ENCODE measurements at regions not wholly inside any gene's neighbourhood (a gene's known extent, or its start where the extent isn't known, plus 50 kb on each side); places are given as distances from the start of the nearest gene placed in this dataset.

GRCh38 chr13:61010358-61010757 lies 405.3 kb downstream of the PCDH20 start:
- TF ChIP-seq CTCF (IDR thresholded peaks at IDR 0.05) (no peak), POLR2AphosphoS5 (IDR thresholded peaks at IDR 0.05) (no peak), EP300 (IDR thresholded peaks at IDR 0.05) (no peak), POLR2A (IDR thresholded peaks at IDR 0.05) (no peak)

All from gastroesophageal sphincter (tissue), 3 donors.